ENCODE measurements at regions not wholly inside any gene's neighbourhood (a gene's known extent, or its start where the extent isn't known, plus 50 kb on each side); places are given as distances from the start of the nearest gene placed in this dataset.

DNA sequence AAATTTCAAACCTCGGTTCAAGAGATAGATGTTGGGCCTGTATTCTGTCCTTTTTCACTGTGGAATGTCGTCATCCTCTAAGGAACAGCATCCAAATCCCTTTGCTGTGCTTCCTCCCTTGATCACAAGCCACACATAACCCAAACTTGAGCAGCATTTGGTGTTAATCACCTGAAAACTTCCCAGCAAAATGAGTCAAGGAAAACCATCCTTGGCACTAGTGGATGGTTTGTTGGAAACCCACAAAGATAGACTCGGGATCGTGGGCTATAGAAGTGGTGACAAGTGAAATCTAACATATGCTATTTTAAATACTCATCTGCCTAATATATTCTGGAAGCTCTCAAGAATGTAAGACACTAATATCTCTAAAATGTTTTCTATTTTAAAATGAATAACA, 459.1 kb downstream of the SETD4 start:
- Histone ChIP-seq H3K9me2 (ENCODE audit: insufficient read depth, low read length) (no peaks in the 10 kb centered on the region), H3K4me1 (ENCODE audit: insufficient read depth, low read length, poor library complexity, severe bottlenecking) (no peaks in the 10 kb centered on the region), H3K9me3 (ENCODE audit: low read length) (no peaks in the 10 kb centered on the region), H3K79me2 (ENCODE audit: insufficient read depth, low read depth, low read length) (no peaks in the 10 kb centered on the region), H2AFZ (ENCODE audit: low read length) (no peak overlapping the region), H4K20me1 (ENCODE audit: insufficient read depth, low read length) (no peaks in the 10 kb centered on the region), H3K36me3 (ENCODE audit: insufficient read depth, low read length) (no peaks in the 10 kb centered on the region), H3K4me3 (ENCODE audit: low read depth, low read length, poor library complexity, severe bottlenecking) (no peak overlapping the region), H3K4me2 (ENCODE audit: low read length) (no peak overlapping the region), H3K27ac (ENCODE audit: low read depth, low read length, poor library complexity, severe bottlenecking) (no peak overlapping the region)
- intact Hi-C loops (cut with micrococcal nuclease; ENCODE audit: unreplicated experiment) = no loop called here
- TF ChIP-seq, protein P1, sequence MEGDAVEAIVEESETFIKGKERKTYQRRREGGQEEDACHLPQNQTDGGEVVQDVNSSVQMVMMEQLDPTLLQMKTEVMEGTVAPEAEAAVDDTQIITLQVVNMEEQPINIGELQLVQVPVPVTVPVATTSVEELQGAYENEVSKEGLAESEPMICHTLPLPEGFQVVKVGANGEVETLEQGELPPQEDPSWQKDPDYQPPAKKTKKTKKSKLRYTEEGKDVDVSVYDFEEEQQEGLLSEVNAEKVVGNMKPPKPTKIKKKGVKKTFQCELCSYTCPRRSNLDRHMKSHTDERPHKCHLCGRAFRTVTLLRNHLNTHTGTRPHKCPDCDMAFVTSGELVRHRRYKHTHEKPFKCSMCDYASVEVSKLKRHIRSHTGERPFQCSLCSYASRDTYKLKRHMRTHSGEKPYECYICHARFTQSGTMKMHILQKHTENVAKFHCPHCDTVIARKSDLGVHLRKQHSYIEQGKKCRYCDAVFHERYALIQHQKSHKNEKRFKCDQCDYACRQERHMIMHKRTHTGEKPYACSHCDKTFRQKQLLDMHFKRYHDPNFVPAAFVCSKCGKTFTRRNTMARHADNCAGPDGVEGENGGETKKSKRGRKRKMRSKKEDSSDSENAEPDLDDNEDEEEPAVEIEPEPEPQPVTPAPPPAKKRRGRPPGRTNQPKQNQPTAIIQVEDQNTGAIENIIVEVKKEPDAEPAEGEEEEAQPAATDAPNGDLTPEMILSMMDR (conservative IDR thresholded peaks at IDR 0.05; ENCODE audit: low read length) = no peak
- no peak for TF ChIP-seq EZH2phosphoT487 (IDR thresholded peaks at IDR 0.05; ENCODE audit: borderline replicate concordance, low read depth, low read length)
- POLR2A ChIA-PET = no interaction called here
- CTCF ChIA-PET (ENCODE audit: unreplicated experiment) = no interaction called here
- no TSS peak for BruUV-seq (replicated peaks)
- no peak for DNase-seq (ENCODE audit: low spot score)

DNA sequence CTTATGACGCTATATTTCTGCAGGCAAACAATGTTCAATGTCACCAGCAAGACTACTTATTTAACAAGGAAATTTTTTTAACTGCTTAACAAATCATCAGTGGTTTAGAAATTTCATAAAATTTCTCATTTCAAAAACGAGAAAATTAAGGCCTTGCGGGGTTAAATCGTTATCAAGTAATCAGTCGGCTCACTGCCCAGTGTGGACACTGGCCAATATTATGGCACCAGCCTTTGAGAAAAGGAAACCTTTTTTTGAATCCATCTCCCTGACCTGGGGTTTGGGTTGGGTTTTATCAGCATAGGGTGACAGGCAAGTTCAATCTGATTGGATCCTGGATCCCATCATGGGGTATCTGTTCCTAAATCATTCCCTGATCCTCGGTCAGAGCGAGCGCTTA, 461.2 kb downstream of the SETD4 start:
- no TSS peak for BruUV-seq (replicated peaks)
- intact Hi-C loops (cut with micrococcal nuclease; ENCODE audit: unreplicated experiment) = no loop called here

DNA sequence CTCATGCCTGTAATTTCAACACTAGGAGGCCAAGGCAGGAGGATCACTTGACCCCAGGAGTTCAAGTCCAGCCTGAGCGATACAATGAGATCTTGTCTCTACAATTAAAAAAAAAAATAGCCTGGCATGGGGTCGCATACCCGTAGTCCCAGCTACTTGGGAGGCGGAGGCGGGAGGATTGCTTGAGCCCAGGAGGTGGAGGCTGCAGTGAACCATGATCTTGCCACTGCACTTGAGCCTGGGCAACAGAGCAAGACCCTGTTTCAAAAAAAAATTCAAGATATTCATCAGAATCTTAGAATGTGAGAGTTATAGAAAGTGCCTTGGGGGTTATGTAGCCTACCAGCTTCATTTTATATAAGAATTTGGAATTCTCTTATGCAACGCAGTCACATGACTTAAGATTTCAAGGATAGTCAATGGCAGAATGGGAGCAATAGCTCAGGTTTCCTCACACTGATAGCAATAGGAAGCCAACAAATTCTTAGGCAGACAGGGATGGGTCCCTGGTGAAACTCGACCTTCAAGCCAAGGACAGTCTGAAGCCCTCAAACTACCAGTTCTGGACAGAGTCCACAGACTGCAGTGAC, 462.5 kb downstream of the SETD4 start:
- H3K9me2 ChIP-seq (ENCODE audit: insufficient read depth, low read length) = no peaks in the 10 kb centered on the region
- intact Hi-C loops (cut with micrococcal nuclease; ENCODE audit: unreplicated experiment) = no loop called here
- no peaks in the 10 kb centered on the region for H3K4me1 ChIP-seq (ENCODE audit: insufficient read depth, low read length, poor library complexity, severe bottlenecking)
- TF ChIP-seq EZH2phosphoT487 (IDR thresholded peaks at IDR 0.05; ENCODE audit: borderline replicate concordance, low read depth, low read length) = no peak
- TF ChIP-seq, protein P1 (conservative IDR thresholded peaks at IDR 0.05; ENCODE audit: low read length) = no peak
- BruUV-seq (replicated peaks) = no TSS peak
- DNase-seq (ENCODE audit: low spot score) = no peak
- no peak overlapping the region for H3K27ac ChIP-seq (ENCODE audit: low read depth, low read length, poor library complexity, severe bottlenecking)
- H3K4me3 ChIP-seq (ENCODE audit: low read depth, low read length, poor library complexity, severe bottlenecking) = no peak overlapping the region
- no peak overlapping the region for H3K4me2 ChIP-seq (ENCODE audit: low read length)
- H3K79me2 ChIP-seq (ENCODE audit: insufficient read depth, low read depth, low read length) = no peaks in the 10 kb centered on the region
- H3K36me3 ChIP-seq (ENCODE audit: insufficient read depth, low read length) = no peaks in the 10 kb centered on the region
- H2AFZ ChIP-seq (ENCODE audit: low read length) = no peak overlapping the region
- ChIA-PET POLR2A (no interaction called here), CTCF (ENCODE audit: unreplicated experiment) (no interaction called here)
- no peaks in the 10 kb centered on the region for H3K9me3 ChIP-seq (ENCODE audit: low read length)
- no peaks in the 10 kb centered on the region for H4K20me1 ChIP-seq (ENCODE audit: insufficient read depth, low read length)

More for the DNA sequence above, 461.2 kb downstream of the SETD4 start:
- ChIA-PET POLR2A (no interaction called here), CTCF (ENCODE audit: unreplicated experiment) (no interaction called here)
- Histone ChIP-seq H3K9me2 (ENCODE audit: insufficient read depth, low read length) (no peaks in the 10 kb centered on the region), H3K36me3 (ENCODE audit: insufficient read depth, low read length) (no peaks in the 10 kb centered on the region), H3K79me2 (ENCODE audit: insufficient read depth, low read depth, low read length) (no peaks in the 10 kb centered on the region), H2AFZ (ENCODE audit: low read length) (no peak overlapping the region), H3K4me2 (ENCODE audit: low read length) (no peak overlapping the region), H3K4me3 (ENCODE audit: low read depth, low read length, poor library complexity, severe bottlenecking) (no peak overlapping the region), H3K4me1 (ENCODE audit: insufficient read depth, low read length, poor library complexity, severe bottlenecking) (no peaks in the 10 kb centered on the region), H3K27ac (ENCODE audit: low read depth, low read length, poor library complexity, severe bottlenecking) (no peak overlapping the region), H3K9me3 (ENCODE audit: low read length) (no peaks in the 10 kb centered on the region), H4K20me1 (ENCODE audit: insufficient read depth, low read length) (no peaks in the 10 kb centered on the region)
- DNase-seq (ENCODE audit: low spot score) = no peak
- TF ChIP-seq, protein P1 (conservative IDR thresholded peaks at IDR 0.05; ENCODE audit: low read length) = no peak
- no peak for TF ChIP-seq EZH2phosphoT487 (IDR thresholded peaks at IDR 0.05; ENCODE audit: borderline replicate concordance, low read depth, low read length)

All from OCI-LY7 (cell line).